MM.1S (cell line): ENCODE measurements at regions not wholly inside any gene's neighbourhood (a gene's known extent, or its start where the extent isn't known, plus 50 kb on each side); places are given as distances from the start of the nearest gene placed in this dataset.

Source experiments
- CTCF ChIP-seq: fragments of 300-600 bp; sonication (generic); IDR thresholded peaks from 2 replicates; pipeline ENCODE4 v1.5.1; 2016; ENCODE audit warnings: antibody characterized with exemption, low read length, mixed read lengths
- EZH2phosphoT487 ChIP-seq: fragments of 300-600 bp; sonication (generic); IDR thresholded peaks from 2 replicates; pipeline ENCODE4 v1.6.1; 2018; ENCODE audit warnings: antibody characterized with exemption, low read length

- TF ChIP-seq CTCF (no peak), EZH2phosphoT487 (no peak)
Measured at GRCh38 chr14:71729596-71729995, 202.6 kb upstream of the RGS6 start.
